Esophagus muscularis mucosa (tissue), 4 donors: ENCODE measurements at regions not wholly inside any gene's neighbourhood (a gene's known extent, or its start where the extent isn't known, plus 50 kb on each side); places are given as distances from the start of the nearest gene placed in this dataset.

Experiments used
- DNase-seq: peaks from one replicate; pipeline ENCODE4 v3.0.0-alpha.2; 2017; ENCODE audit errors: extremely low spot score
- H3K27ac ChIP-seq, 4 donors: fragments of 200-600 bp; sonication (generic); replicated peaks in 1 of 4; 1 replicate in 3 of 4; 2 replicates in 1 of 4; pipeline ENCODE4 v1.5.1; 2016 to 2019; ENCODE audit warnings: mild to moderate bottlenecking in 1 of 4
- H3K27me3 ChIP-seq, 4 donors: fragments of 200-600 bp; sonication (generic); one replicate each; pipeline versions ENCODE4 v1.5.1 to v1.6.0; 2016 to 2019
- H3K36me3 ChIP-seq, 4 donors: fragments of 200-600 bp; sonication (generic); one replicate each; pipeline ENCODE4 v1.5.1; 2016 to 2019
- H3K4me1 ChIP-seq, 4 donors: fragments of 200-600 bp; sonication (generic); one replicate each; pipeline ENCODE4 v1.5.1; 2016 to 2019
- H3K4me3 ChIP-seq, 4 donors: fragments of 200-600 bp; sonication (generic); 1 replicate in 2 of 4; 2 replicates in 2 of 4; pipeline ENCODE4 v1.5.1; 2016 to 2019; ENCODE audit warnings: mild to moderate bottlenecking in 4 of 4, moderate library complexity in 1 of 4
- H3K9me3 ChIP-seq, 4 donors: fragments of 200-600 bp; sonication (generic); 1 replicate in 3 of 4; 2 replicates in 1 of 4; pipeline ENCODE4 v1.5.1; 2016 to 2019
- CTCF ChIP-seq, 3 experiments: fragments of 200-600 bp in 2 of 3; fragments of 450-650 bp in 1 of 3; sonication (generic) in 2 of 3; IDR thresholded peaks; one replicate each; pipeline ENCODE4 v1.5.1; 2017 to 2019; ENCODE audit warnings: antibody characterized with exemption in 3 of 3, mild to moderate bottlenecking in 2 of 3, moderate library complexity in 1 of 3
- EP300 ChIP-seq: sonication (generic); formaldehyde crosslinking; IDR thresholded peaks from one replicate; pipeline ENCODE4 v1.6.1; 2017; ENCODE audit warnings: antibody characterized with exemption
- POLR2A ChIP-seq: fragments of 450-650 bp; IDR thresholded peaks from one replicate; pipeline ENCODE4 v1.6.1; 2017; ENCODE audit warnings: antibody characterized with exemption, moderate library complexity, mild to moderate bottlenecking, low read depth
- POLR2AphosphoS5 ChIP-seq, 2 donors: sonication (generic); formaldehyde crosslinking; IDR thresholded peaks; one replicate each; pipeline ENCODE4 v1.6.1; 2017; ENCODE audit warnings: antibody characterized with exemption in 2 of 2
- WGBS: methylation state at CpG from one replicate; pipeline ENCODE4 v1.1.5; 2018; 5-methylcytosine and 5-hydroxymethylcytosine counted together
- intact Hi-C: fragments of 100-400 bp; cut with DNase I; formaldehyde crosslinking; loops from one replicate; pipeline ENCODE4 v1.15.1; 2023

GRCh38 chr13:90120026-90120425 lies 1227.5 kb upstream of the MIR17HG start:
- Histone ChIP-seq H3K27me3 (no peaks in the 10 kb centered on the region), H3K9me3 (no peaks in the 10 kb centered on the region), H3K27ac (no peak overlapping the region), H3K36me3 (no peaks in the 10 kb centered on the region), H3K4me3 (no peak overlapping the region), H3K4me1 (no peaks in the 10 kb centered on the region)
- WGBS: 70% methylated on average over 1 of the region's 1 CpG
- TF ChIP-seq POLR2A: no peak
- no peak for TF ChIP-seq POLR2AphosphoS5 (IDR thresholded peaks at IDR 0.05)
- no peak for TF ChIP-seq EP300
- no peak for TF ChIP-seq CTCF (IDR thresholded peaks at IDR 0.05)
- intact Hi-C loops: no loop called here
- no peak for DNase-seq

DNA sequence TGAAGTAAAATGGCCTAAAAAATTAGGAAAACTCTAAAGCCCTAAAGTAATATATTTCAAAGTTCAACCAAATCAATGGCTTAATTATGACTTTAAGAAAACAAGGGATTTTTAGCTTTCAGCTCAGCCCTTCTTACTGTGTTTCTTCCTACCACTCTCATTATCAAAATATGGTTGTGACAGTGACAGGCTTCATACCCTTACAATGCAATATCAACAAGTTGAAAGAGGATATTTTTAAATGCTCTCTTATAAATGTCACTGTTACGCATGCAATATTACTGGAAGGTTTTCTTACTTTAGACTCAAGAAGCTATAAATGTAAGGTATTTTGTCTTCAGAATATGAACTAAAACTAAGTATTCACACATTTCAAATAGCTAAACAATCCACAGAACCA lies 1225.7 kb upstream of the MIR17HG start:
- Histone ChIP-seq H3K4me3 (no peak overlapping the region), H3K27me3 (no peaks in the 10 kb centered on the region), H3K36me3 (no peaks in the 10 kb centered on the region), H3K27ac (no peak overlapping the region), H3K4me1 (no peaks in the 10 kb centered on the region), H3K9me3 (no peaks in the 10 kb centered on the region)
- intact Hi-C loops: no loop called here
- no peak for DNase-seq
- TF ChIP-seq EP300: no peak
- no peak for TF ChIP-seq POLR2A
- TF ChIP-seq POLR2AphosphoS5 (IDR thresholded peaks at IDR 0.05): no peak
- TF ChIP-seq CTCF (IDR thresholded peaks at IDR 0.05): no peak
- WGBS: 84% methylated on average over 1 of the region's 1 CpG

DNA sequence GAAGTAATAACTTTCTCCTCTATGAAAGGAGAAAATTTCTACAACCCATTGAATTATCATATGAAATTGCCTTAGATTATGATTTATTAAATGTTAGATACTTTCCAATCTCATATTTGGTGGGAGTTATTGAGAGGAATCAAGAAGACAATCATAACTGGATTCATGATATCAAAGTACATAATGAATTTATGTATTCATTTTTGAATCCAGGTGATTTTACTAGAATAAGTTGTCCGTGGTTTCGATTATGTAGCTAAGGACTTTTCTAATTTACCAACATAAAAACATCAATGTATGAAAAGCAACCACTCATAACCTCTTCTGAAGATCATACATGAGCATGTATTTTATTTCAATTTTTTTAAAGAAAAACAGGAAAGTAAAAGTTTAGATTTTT lies 1225.0 kb upstream of the MIR17HG start:
- Histone ChIP-seq H3K27ac (no peak overlapping the region), H3K4me1 (no peaks in the 10 kb centered on the region), H3K9me3 (no peaks in the 10 kb centered on the region), H3K36me3 (no peaks in the 10 kb centered on the region), H3K27me3 (no peaks in the 10 kb centered on the region), H3K4me3 (no peak overlapping the region)
- TF ChIP-seq POLR2A: no peak
- TF ChIP-seq CTCF (IDR thresholded peaks at IDR 0.05): no peak
- TF ChIP-seq POLR2AphosphoS5 (IDR thresholded peaks at IDR 0.05): no peak
- TF ChIP-seq EP300: no peak
- WGBS: 89% methylated on average over 2 of the region's 2 CpGs
- no peak for DNase-seq
- intact Hi-C loops: no loop called here

GRCh38 chr13:90135558-90135957 lies 1211.9 kb upstream of the MIR17HG start:
- Histone ChIP-seq H3K27me3 (no peaks in the 10 kb centered on the region), H3K36me3 (no peaks in the 10 kb centered on the region), H3K27ac (no peak overlapping the region), H3K9me3 (no peaks in the 10 kb centered on the region), H3K4me3 (no peak overlapping the region), H3K4me1 (no peaks in the 10 kb centered on the region)
- WGBS: 74% methylated on average over 3 of the region's 3 CpGs
- DNase-seq: no peak
- intact Hi-C loops: no loop called here
- TF ChIP-seq POLR2AphosphoS5 (IDR thresholded peaks at IDR 0.05): no peak
- TF ChIP-seq EP300: no peak
- no peak for TF ChIP-seq POLR2A
- no peak for TF ChIP-seq CTCF (IDR thresholded peaks at IDR 0.05)

DNA sequence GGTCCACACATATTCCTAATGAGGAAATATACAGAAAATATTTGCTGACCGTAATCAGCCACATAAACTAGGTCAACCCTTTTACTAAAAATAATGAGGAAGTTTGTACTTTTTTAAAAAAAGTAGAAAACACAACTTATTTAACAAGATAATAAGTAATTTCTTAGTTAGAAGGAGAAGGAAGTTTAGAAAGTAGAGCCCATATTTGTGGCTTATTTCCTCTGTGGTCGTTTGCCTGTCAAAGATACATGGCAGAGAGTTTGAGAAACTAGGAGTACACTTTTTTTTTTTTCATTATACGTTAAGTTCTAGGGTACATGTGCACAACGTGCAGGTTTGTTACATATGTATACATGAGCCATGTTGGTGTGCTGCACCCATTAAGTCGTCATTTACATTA lies 1205.2 kb upstream of the MIR17HG start:
- Histone ChIP-seq H3K27ac (no peak overlapping the region), H3K36me3 (no peaks in the 10 kb centered on the region), H3K27me3 (no peaks in the 10 kb centered on the region), H3K4me1 (no peaks in the 10 kb centered on the region), H3K4me3 (no peak overlapping the region), H3K9me3 (no peaks in the 10 kb centered on the region)
- DNase-seq: no peak
- TF ChIP-seq EP300: no peak
- intact Hi-C loops: no loop called here
- WGBS: 76% methylated on average over 5 of the region's 5 CpGs
